ENCODE measurements at regions not wholly inside any gene's neighbourhood (a gene's known extent, or its start where the extent isn't known, plus 50 kb on each side); places are given as distances from the start of the nearest gene placed in this dataset.

DNA sequence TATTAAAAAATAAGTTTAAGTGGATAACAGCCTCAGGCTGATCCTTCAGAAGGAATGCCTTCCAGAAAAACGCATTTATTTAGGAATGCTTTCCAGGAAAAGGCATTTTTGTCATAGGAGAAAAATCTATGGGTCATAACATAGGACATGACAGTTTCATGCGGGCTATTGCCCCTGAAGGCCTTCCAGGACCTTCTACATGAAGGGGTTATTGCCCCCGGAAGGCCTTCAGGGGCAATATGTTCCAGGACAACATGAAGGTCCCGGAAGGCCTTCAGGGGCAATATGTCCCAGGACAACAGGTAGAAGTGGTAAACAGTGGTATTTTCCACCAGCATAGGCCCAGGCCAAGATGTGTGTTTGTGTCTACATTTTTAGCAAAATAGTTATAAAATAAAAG, 191.3 kb upstream of the RASA1 start:
- Histone ChIP-seq H4K20me1 (ENCODE audit: low read depth) (no peaks in the 10 kb centered on the region), H3K4me2 (no peak overlapping the region), H3K9me3 (ENCODE audit: low read depth) (no peaks in the 10 kb centered on the region), H3K27me3 (no peaks in the 10 kb centered on the region), H2AFZ (replicated peaks) (no peak overlapping the region), H3K4me1 (no peaks in the 10 kb centered on the region), H3K4me3 (no peak overlapping the region), H3K9ac (no peak overlapping the region), H3K79me2 (ENCODE audit: low read depth) (no peaks in the 10 kb centered on the region), H3K36me3 (no peaks in the 10 kb centered on the region), H3F3A (ENCODE audit: low read depth) (no peaks in the 10 kb centered on the region), H3K27ac (no peak overlapping the region)
- H3K36me3 Mint-ChIP-seq, result no peaks in the 10 kb centered on the region
- no peaks in the 10 kb centered on the region for H3K27me3 Mint-ChIP-seq (ENCODE audit: insufficient read depth, low read depth)
- H3K27ac Mint-ChIP-seq, result no peak overlapping the region
- TF ChIP-seq, protein P1, sequence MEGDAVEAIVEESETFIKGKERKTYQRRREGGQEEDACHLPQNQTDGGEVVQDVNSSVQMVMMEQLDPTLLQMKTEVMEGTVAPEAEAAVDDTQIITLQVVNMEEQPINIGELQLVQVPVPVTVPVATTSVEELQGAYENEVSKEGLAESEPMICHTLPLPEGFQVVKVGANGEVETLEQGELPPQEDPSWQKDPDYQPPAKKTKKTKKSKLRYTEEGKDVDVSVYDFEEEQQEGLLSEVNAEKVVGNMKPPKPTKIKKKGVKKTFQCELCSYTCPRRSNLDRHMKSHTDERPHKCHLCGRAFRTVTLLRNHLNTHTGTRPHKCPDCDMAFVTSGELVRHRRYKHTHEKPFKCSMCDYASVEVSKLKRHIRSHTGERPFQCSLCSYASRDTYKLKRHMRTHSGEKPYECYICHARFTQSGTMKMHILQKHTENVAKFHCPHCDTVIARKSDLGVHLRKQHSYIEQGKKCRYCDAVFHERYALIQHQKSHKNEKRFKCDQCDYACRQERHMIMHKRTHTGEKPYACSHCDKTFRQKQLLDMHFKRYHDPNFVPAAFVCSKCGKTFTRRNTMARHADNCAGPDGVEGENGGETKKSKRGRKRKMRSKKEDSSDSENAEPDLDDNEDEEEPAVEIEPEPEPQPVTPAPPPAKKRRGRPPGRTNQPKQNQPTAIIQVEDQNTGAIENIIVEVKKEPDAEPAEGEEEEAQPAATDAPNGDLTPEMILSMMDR (IDR thresholded peaks at IDR 0.05), result no peak
- H3K9me3 Mint-ChIP-seq, result no peaks in the 10 kb centered on the region
- no peak for DNase-seq (ENCODE audit: low spot score)
- no peak overlapping the region for H3K4me3 Mint-ChIP-seq
- no peaks in the 10 kb centered on the region for H3K4me1 Mint-ChIP-seq

DNA sequence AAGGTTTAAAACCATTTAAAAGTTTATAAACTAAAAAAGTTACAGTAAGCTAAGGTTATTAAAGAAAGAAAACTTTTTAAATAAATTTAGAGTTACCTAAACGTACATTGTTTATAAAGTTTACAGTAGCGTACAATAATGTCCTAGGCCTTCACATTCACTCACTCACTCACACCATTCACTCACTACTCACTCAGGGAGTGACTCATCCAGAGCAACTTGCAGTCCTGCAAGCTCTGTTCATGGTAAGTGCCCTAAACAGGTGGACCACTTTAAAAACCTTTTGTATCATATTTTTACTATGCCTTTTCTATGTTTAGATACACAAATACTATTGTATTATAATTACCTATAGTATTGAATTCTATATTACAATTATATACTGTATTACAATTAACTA, 190.8 kb upstream of the RASA1 start:
- no peaks in the 10 kb centered on the region for H3K79me2 ChIP-seq (ENCODE audit: low read depth)
- TF ChIP-seq EZH2 (IDR thresholded peaks at IDR 0.05), result no peak
- TF ChIP-seq EZH2phosphoT487 (IDR thresholded peaks at IDR 0.05), result no peak
- TF ChIP-seq, protein P1 (IDR thresholded peaks at IDR 0.05), result no peak
- no peaks in the 10 kb centered on the region for H3K9me3 Mint-ChIP-seq

DNA sequence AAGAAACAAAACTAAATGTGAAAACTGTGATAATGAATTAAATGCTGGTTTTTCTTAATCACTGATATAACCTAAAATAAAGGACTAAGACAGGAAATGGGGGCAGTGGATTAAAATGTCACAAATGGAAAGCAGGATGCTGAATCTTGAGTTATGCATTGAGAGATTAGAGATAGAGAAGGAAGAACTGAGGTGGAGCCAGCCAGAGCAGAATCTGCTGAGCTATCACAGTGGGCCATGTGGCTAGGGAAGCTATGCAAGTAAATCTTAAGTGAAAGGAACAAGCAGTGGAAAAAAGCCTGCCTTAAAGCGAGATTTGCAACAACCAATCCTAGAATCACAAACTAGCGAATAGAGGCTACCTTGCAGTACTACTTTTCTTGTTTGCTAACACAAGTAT, 188.5 kb upstream of the RASA1 start:
- no peak for DNase-seq (ENCODE audit: low spot score)
- Mint-ChIP-seq H3K9me3 (peaks cover 5% of the 10 kb centered on the region), H3K27ac (no peak overlapping the region)

More for the DNA sequence above, 190.8 kb upstream of the RASA1 start:
- Histone ChIP-seq H3F3A (ENCODE audit: low read depth) (no peaks in the 10 kb centered on the region), H3K4me3 (no peak overlapping the region), H3K27ac (no peak overlapping the region), H3K9me3 (ENCODE audit: low read depth) (no peaks in the 10 kb centered on the region), H3K36me3 (no peaks in the 10 kb centered on the region), H3K4me1 (no peaks in the 10 kb centered on the region), H3K4me2 (no peak overlapping the region), H3K27me3 (no peaks in the 10 kb centered on the region), H4K20me1 (ENCODE audit: low read depth) (no peaks in the 10 kb centered on the region), H3K9ac (no peak overlapping the region), H2AFZ (replicated peaks) (no peak overlapping the region)
- Mint-ChIP-seq H3K36me3 (no peaks in the 10 kb centered on the region), H3K27ac (no peak overlapping the region), H3K27me3 (ENCODE audit: insufficient read depth, low read depth) (no peaks in the 10 kb centered on the region), H3K4me3 (no peak overlapping the region), H3K4me1 (no peaks in the 10 kb centered on the region)
- DNase-seq (ENCODE audit: low spot score), result no peak

More for the DNA sequence above, 188.5 kb upstream of the RASA1 start:
- no peaks in the 10 kb centered on the region for H3K36me3 Mint-ChIP-seq
- no peak overlapping the region for H3K4me2 ChIP-seq
- no peaks in the 10 kb centered on the region for H3K4me1 Mint-ChIP-seq
- TF ChIP-seq, protein P1 (IDR thresholded peaks at IDR 0.05), result no peak
- TF ChIP-seq EZH2 (IDR thresholded peaks at IDR 0.05), result no peak
- H3K9me3 ChIP-seq (ENCODE audit: low read depth), result no peaks in the 10 kb centered on the region
- H3K36me3 ChIP-seq, result no peaks in the 10 kb centered on the region
- no peaks in the 10 kb centered on the region for H3K27me3 Mint-ChIP-seq (ENCODE audit: insufficient read depth, low read depth)
- no peaks in the 10 kb centered on the region for H3K27me3 ChIP-seq
- H3K4me3 ChIP-seq, result no peak overlapping the region
- no peaks in the 10 kb centered on the region for H4K20me1 ChIP-seq (ENCODE audit: low read depth)
- no peak overlapping the region for H3K4me3 Mint-ChIP-seq
- no peak overlapping the region for H3K9ac ChIP-seq
- H2AFZ ChIP-seq (replicated peaks), result no peak overlapping the region
- H3K27ac ChIP-seq, result no peak overlapping the region
- no peaks in the 10 kb centered on the region for H3K79me2 ChIP-seq (ENCODE audit: low read depth)
- no peaks in the 10 kb centered on the region for H3K4me1 ChIP-seq
- H3F3A ChIP-seq (ENCODE audit: low read depth), result no peaks in the 10 kb centered on the region
